ENCODE measurements at regions not wholly inside any gene's neighbourhood (a gene's known extent, or its start where the extent isn't known, plus 50 kb on each side); places are given as distances from the start of the nearest gene placed in this dataset.

DNA sequence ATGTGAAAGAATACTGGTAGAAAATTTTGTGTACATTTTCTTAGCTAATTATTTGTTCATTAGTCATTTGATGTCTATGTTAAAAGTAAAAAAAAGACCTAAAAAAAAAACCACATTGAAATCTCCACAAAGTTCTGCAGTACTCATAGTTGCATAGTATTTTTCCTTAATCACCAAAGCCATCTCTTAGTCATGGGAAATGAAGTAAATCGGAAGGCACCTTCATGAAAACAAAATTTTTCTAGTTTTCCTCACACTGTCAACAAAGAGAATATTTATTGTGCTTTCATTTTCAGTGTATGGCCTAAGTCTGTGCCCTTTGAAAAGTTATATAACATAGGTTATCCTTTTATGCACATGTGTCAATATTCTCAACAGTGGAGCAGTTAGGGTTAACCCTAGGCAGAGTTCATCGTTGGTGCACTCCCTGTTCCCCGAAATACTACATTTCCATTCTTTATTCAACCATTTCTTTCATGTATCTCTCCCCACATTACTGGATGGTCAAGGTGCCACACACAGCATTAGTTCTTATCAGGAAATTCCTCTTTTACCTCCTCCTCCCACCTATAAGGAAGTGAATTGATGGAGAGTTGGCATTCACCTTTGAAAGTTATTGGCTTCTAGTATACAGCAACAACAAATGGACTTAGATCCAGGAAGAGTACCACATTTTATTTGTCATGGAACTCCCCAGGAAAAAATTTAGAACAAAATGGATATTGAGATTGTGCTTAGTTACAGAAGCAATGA is 93.1 kb downstream of the NUDT12 start:
- no peak overlapping the region for H3K23ac ChIP-seq (ENCODE audit: low read depth, low read length, poor library complexity)
- H3K4me3 ChIP-seq (ENCODE audit: low read length in 2 of 2) = no peak overlapping the region
- H3K14ac ChIP-seq (ENCODE audit: low read length) = no peak overlapping the region
- no peak overlapping the region for H3K9ac ChIP-seq (ENCODE audit: low read depth, low read length, poor library complexity)
- no peak overlapping the region for H4K8ac ChIP-seq (ENCODE audit: low read depth, low read length)
- H3K4me2 ChIP-seq (ENCODE audit: insufficient read depth, low read length, poor library complexity, severe bottlenecking) = no peak overlapping the region
- H3K4me1 ChIP-seq (ENCODE audit: control insufficient read depth in 2 of 2, insufficient read depth in 1 of 2, low read depth in 1 of 2, low read length in 2 of 2) = peaks cover 0 to 5% of the 10 kb centered on the region in 2 donors
- no peak overlapping the region for H2BK120ac ChIP-seq (ENCODE audit: low read depth, low read length)
- no CpG with 5 or more reads among the region's 3 CpGs for WGBS, 2 donors (ENCODE audit: extremely low coverage in 2 of 2, insufficient read length in 2 of 2, insufficient replicate concordance in 1 of 2)
- no peak overlapping the region for H2BK5ac ChIP-seq (ENCODE audit: low read length)
- H2BK15ac ChIP-seq (ENCODE audit: low read length) = no peak overlapping the region
- H3K9me3 ChIP-seq (replicated peaks in 1 of 2; ENCODE audit: control insufficient read depth in 2 of 2, insufficient read depth in 1 of 2, low read depth in 1 of 2, low read length in 2 of 2) = no peaks in the 10 kb centered on the region
- H3K4ac ChIP-seq (ENCODE audit: low read length) = no peak overlapping the region
- no peak overlapping the region for H3K27ac ChIP-seq (replicated peaks; ENCODE audit: low read length)
- no peak overlapping the region for H2AK5ac ChIP-seq (ENCODE audit: low read depth, low read length)
- H2AFZ ChIP-seq (ENCODE audit: low read length) = peak overlapping the region; percentile 9
- H3K27me3 ChIP-seq (ENCODE audit: control insufficient read depth in 3 of 3, insufficient read depth in 3 of 3, low read depth in 1 of 3, low read length in 3 of 3) = no peaks in the 10 kb centered on the region
- H3K18ac ChIP-seq (ENCODE audit: low read length) = no peak overlapping the region
- no peak overlapping the region for H4K91ac ChIP-seq (ENCODE audit: low read depth, low read length, poor library complexity)
- no peaks in the 10 kb centered on the region for H3K79me1 ChIP-seq (ENCODE audit: low read depth, low read length)
- H2BK12ac ChIP-seq (ENCODE audit: low read length) = no peak overlapping the region
- DNase-seq (ENCODE audit: low spot score) = no peak
- no peaks in the 10 kb centered on the region for H3K36me3 ChIP-seq (replicated peaks in 1 of 2; ENCODE audit: control insufficient read depth in 2 of 2, insufficient read depth in 2 of 2, low read length in 2 of 2)

DNA sequence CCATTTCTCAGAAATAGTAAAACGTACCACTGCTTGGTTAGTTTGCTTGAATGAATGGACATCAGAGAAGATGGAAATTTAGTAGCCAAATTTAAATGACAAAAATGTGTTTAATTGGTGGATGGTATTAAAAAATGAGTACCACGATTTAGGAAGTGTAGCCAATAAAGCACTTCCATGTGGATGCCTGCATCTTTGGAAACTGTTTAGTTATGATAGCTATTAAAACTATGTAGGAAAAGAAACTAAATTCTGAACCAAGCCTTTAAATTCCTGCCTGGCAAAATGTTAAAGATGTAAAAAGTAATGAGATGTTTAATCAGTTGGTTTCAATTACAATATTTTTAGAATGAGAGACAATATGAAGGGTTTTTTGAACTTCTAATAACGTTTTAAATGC is 94.8 kb downstream of the NUDT12 start:
- H2AK5ac ChIP-seq (ENCODE audit: low read depth, low read length) = no peak overlapping the region
- no peak overlapping the region for H3K9ac ChIP-seq (ENCODE audit: low read depth, low read length, poor library complexity)
- H2BK120ac ChIP-seq (ENCODE audit: low read depth, low read length) = no peak overlapping the region
- WGBS, 2 donors (ENCODE audit: extremely low coverage in 2 of 2, insufficient read length in 2 of 2, insufficient replicate concordance in 1 of 2) = no CpG with 5 or more reads among the region's 3 CpGs
- no peak overlapping the region for H2BK15ac ChIP-seq (ENCODE audit: low read length)
- no peak overlapping the region for H4K8ac ChIP-seq (ENCODE audit: low read depth, low read length)
- H2BK5ac ChIP-seq (ENCODE audit: low read length) = no peak overlapping the region
- no peak overlapping the region for H3K4me3 ChIP-seq (ENCODE audit: low read length in 2 of 2)
- H3K4ac ChIP-seq (ENCODE audit: low read length) = no peak overlapping the region
- H3K23ac ChIP-seq (ENCODE audit: low read depth, low read length, poor library complexity) = no peak overlapping the region
- H3K27ac ChIP-seq (replicated peaks; ENCODE audit: low read length) = no peak overlapping the region
- H3K36me3 ChIP-seq (replicated peaks in 1 of 2; ENCODE audit: control insufficient read depth in 2 of 2, insufficient read depth in 2 of 2, low read length in 2 of 2) = no peaks in the 10 kb centered on the region
- H4K91ac ChIP-seq (ENCODE audit: low read depth, low read length, poor library complexity) = no peak overlapping the region
- H2BK12ac ChIP-seq (ENCODE audit: low read length) = no peak overlapping the region
- H3K27me3 ChIP-seq (ENCODE audit: control insufficient read depth in 3 of 3, insufficient read depth in 3 of 3, low read depth in 1 of 3, low read length in 3 of 3) = no peaks in the 10 kb centered on the region
- H2AFZ ChIP-seq (ENCODE audit: low read length) = no peak overlapping the region
- H3K14ac ChIP-seq (ENCODE audit: low read length) = no peak overlapping the region
- H3K79me1 ChIP-seq (ENCODE audit: low read depth, low read length) = no peaks in the 10 kb centered on the region
- H3K4me1 ChIP-seq (ENCODE audit: control insufficient read depth in 2 of 2, insufficient read depth in 1 of 2, low read depth in 1 of 2, low read length in 2 of 2) = peaks cover 0 to 5% of the 10 kb centered on the region in 2 donors
- H3K9me3 ChIP-seq (replicated peaks in 1 of 2; ENCODE audit: control insufficient read depth in 2 of 2, insufficient read depth in 1 of 2, low read depth in 1 of 2, low read length in 2 of 2) = no peaks in the 10 kb centered on the region
- H3K4me2 ChIP-seq (ENCODE audit: insufficient read depth, low read length, poor library complexity, severe bottlenecking) = no peak overlapping the region
- no peak overlapping the region for H3K18ac ChIP-seq (ENCODE audit: low read length)
- DNase-seq (ENCODE audit: low spot score) = no peak

DNA sequence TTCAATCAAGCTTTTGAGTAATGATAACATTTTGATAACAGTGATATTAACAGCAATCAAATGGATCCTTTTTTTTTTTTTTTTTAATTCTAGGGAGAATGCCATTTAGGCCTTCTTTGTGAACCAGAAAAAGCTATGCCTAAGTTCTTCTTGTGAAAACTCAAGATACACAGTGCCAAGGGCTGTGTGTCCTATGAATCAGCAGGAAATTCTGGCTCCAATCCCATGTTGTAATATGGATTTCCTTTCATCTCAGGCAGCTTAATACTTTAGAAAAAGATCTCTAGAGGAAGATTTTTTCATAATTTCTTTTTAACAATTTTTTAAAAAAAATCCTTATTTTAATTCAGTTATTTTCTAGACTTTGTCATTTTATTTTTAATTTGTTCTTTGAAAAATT is 96.1 kb downstream of the NUDT12 start:
- Histone ChIP-seq H3K4me2 (ENCODE audit: insufficient read depth, low read length, poor library complexity, severe bottlenecking) (no peak overlapping the region), H2BK15ac (ENCODE audit: low read length) (no peak overlapping the region), H3K14ac (ENCODE audit: low read length) (no peak overlapping the region), H3K36me3 (replicated peaks in 1 of 2; ENCODE audit: control insufficient read depth in 2 of 2, insufficient read depth in 2 of 2, low read length in 2 of 2) (no peaks in the 10 kb centered on the region), H4K8ac (ENCODE audit: low read depth, low read length) (no peak overlapping the region), H3K27ac (replicated peaks; ENCODE audit: low read length) (no peak overlapping the region), H2BK12ac (ENCODE audit: low read length) (no peak overlapping the region), H2AK5ac (ENCODE audit: low read depth, low read length) (no peak overlapping the region), H3K9ac (ENCODE audit: low read depth, low read length, poor library complexity) (no peak overlapping the region), H2BK120ac (ENCODE audit: low read depth, low read length) (no peak overlapping the region), H4K91ac (ENCODE audit: low read depth, low read length, poor library complexity) (no peak overlapping the region), H2AFZ (ENCODE audit: low read length) (no peak overlapping the region), H3K23ac (ENCODE audit: low read depth, low read length, poor library complexity) (no peak overlapping the region), H3K4me1 (ENCODE audit: control insufficient read depth in 2 of 2, insufficient read depth in 1 of 2, low read depth in 1 of 2, low read length in 2 of 2) (peaks cover 0 to 5% of the 10 kb centered on the region in 2 donors), H2BK5ac (ENCODE audit: low read length) (no peak overlapping the region), H3K27me3 (ENCODE audit: control insufficient read depth in 3 of 3, insufficient read depth in 3 of 3, low read depth in 1 of 3, low read length in 3 of 3) (no peaks in the 10 kb centered on the region), H3K18ac (ENCODE audit: low read length) (no peak overlapping the region), H3K4ac (ENCODE audit: low read length) (no peak overlapping the region), H3K9me3 (replicated peaks in 1 of 2; ENCODE audit: control insufficient read depth in 2 of 2, insufficient read depth in 1 of 2, low read depth in 1 of 2, low read length in 2 of 2) (no peaks in the 10 kb centered on the region), H3K4me3 (ENCODE audit: low read length in 2 of 2) (no peak overlapping the region), H3K79me1 (ENCODE audit: low read depth, low read length) (no peaks in the 10 kb centered on the region)
- no peak for DNase-seq (ENCODE audit: low spot score)

DNA sequence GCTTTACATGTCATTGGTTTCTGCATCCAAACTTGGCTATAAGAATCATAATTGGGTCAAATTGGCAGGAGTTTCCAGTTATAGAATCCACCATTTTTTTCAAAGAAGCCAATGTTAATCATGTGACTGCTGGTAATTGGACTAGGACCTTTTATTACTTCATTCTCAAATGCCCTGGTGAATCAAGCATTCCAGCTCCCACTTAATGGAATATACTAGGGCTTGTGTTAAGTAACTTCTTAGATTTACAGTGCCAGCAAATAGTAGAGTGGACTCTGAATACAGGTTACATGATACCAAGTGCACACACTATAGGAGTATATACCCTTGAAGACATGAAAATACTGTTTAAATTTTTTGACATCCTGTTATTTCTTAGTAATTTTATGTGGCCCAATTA is 96.7 kb downstream of the NUDT12 start:
- Histone ChIP-seq H2AK5ac (ENCODE audit: low read depth, low read length) (no peak overlapping the region), H3K4me3 (ENCODE audit: low read length in 2 of 2) (no peak overlapping the region), H3K4me1 (ENCODE audit: control insufficient read depth in 2 of 2, insufficient read depth in 1 of 2, low read depth in 1 of 2, low read length in 2 of 2) (peaks cover 0 to 7% of the 10 kb centered on the region in 2 donors), H3K4me2 (ENCODE audit: insufficient read depth, low read length, poor library complexity, severe bottlenecking) (no peak overlapping the region), H2BK5ac (ENCODE audit: low read length) (no peak overlapping the region), H3K14ac (ENCODE audit: low read length) (no peak overlapping the region), H3K4ac (ENCODE audit: low read length) (no peak overlapping the region), H3K9ac (ENCODE audit: low read depth, low read length, poor library complexity) (no peak overlapping the region), H3K18ac (ENCODE audit: low read length) (no peak overlapping the region), H2AFZ (ENCODE audit: low read length) (no peak overlapping the region), H2BK12ac (ENCODE audit: low read length) (no peak overlapping the region), H3K36me3 (replicated peaks in 1 of 2; ENCODE audit: control insufficient read depth in 2 of 2, insufficient read depth in 2 of 2, low read length in 2 of 2) (no peaks in the 10 kb centered on the region), H3K23ac (ENCODE audit: low read depth, low read length, poor library complexity) (no peak overlapping the region), H4K8ac (ENCODE audit: low read depth, low read length) (no peak overlapping the region), H3K27me3 (ENCODE audit: control insufficient read depth in 3 of 3, insufficient read depth in 3 of 3, low read depth in 1 of 3, low read length in 3 of 3) (no peaks in the 10 kb centered on the region), H2BK120ac (ENCODE audit: low read depth, low read length) (no peak overlapping the region), H2BK15ac (ENCODE audit: low read length) (no peak overlapping the region), H3K79me1 (ENCODE audit: low read depth, low read length) (no peaks in the 10 kb centered on the region), H3K27ac (replicated peaks; ENCODE audit: low read length) (no peak overlapping the region), H4K91ac (ENCODE audit: low read depth, low read length, poor library complexity) (no peak overlapping the region), H3K9me3 (replicated peaks in 1 of 2; ENCODE audit: control insufficient read depth in 2 of 2, insufficient read depth in 1 of 2, low read depth in 1 of 2, low read length in 2 of 2) (no peaks in the 10 kb centered on the region)
- no peak for DNase-seq (ENCODE audit: low spot score)

All from neuronal stem cell (in vitro differentiated cells).